Stimulated activated naive CD8-positive, alpha-beta T cell treated with anti-CD3 and anti-CD28 coated beads, Interleukin-15, Interleukin-2, amounts not matched to agents 100 ng/mL and 50 ng/mL, for 24 hours (primary cell): ENCODE measurements at regions not wholly inside any gene's neighbourhood (a gene's known extent, or its start where the extent isn't known, plus 50 kb on each side); places are given as distances from the start of the nearest gene placed in this dataset.

Experiments used
- H3K27ac Mint-ChIP-seq: one replicate; pipeline ENCODE4 v1.8.0; 2021; ENCODE audit warnings: mild to moderate bottlenecking, mixed read lengths
- H3K27me3 Mint-ChIP-seq: one replicate; pipeline ENCODE4 v1.8.0; 2021; ENCODE audit warnings: mixed read lengths
- H3K36me3 Mint-ChIP-seq: one replicate; pipeline ENCODE4 v1.8.0; 2021; ENCODE audit warnings: low read depth, mixed read lengths
- H3K4me1 Mint-ChIP-seq: one replicate; pipeline ENCODE4 v1.8.0; 2021; ENCODE audit warnings: low read depth, mixed read lengths
- H3K4me3 Mint-ChIP-seq: one replicate; pipeline ENCODE4 v1.8.0; 2021; ENCODE audit warnings: mild to moderate bottlenecking, mixed read lengths
- H3K9me3 Mint-ChIP-seq: one replicate; pipeline ENCODE4 v1.8.0; 2021; ENCODE audit warnings: mixed read lengths

DNA sequence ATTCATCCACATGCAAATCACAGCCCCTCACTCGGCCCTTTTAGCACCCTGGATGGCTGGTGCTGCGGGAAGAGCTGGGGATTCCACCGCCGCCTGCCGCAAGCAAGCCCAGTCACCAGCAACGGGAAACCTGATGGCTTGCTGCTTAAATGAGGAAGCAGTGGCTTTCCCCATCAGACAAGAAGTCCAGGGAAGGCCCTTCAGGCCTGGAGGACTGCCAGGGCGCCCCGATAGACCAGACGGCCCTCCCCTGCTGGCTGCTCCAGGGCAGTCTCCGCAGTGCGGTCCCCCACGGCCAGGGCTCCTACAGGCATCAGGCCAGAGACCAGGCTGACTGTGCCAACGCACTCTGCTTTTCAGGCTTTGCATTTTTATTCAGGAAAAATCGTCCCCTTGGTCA is 439.1 kb downstream of the EIPR1 start:
- no peaks in the 10 kb centered on the region for H3K9me3 Mint-ChIP-seq
- no peaks in the 10 kb centered on the region for H3K36me3 Mint-ChIP-seq
- no peaks in the 10 kb centered on the region for H3K27me3 Mint-ChIP-seq
- H3K4me3 Mint-ChIP-seq = no peak overlapping the region
- no peaks in the 10 kb centered on the region for H3K4me1 Mint-ChIP-seq
- no peak overlapping the region for H3K27ac Mint-ChIP-seq

DNA sequence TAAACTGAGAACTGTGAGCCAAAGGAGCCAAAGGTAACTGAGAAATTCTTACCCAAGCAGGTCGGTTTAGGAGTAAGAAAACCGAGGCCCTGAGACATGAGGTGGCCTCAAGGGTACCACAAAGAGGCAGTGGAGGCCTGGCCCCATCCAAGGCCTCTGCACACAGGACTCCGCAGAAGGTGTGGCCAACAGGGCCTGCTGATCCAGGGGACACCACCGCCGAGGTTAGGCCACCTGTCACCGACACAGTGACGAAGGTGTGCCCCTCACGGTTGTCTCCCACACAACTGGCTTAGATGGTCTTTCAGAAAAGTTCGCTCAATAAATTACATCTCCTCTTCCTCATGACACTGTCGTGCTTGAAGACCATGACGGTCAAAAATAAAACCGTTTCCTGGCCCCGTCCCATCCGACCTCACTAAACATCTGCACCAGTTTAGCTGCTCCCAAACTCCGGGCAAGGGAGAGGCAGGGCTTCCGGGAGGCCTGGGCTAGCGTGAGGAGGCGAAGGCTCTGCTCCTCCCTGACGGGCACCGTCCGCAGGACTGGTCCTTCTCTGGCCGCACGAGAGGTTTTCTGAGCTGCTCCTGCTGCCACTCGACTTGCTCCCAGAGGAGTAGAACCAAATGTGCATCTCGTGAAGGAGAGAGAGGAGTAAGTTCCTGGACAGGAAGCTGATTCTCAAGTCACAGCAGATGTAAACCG is 442.0 kb downstream of the EIPR1 start:
- Mint-ChIP-seq H3K27ac (no peak overlapping the region), H3K27me3 (no peaks in the 10 kb centered on the region), H3K9me3 (no peaks in the 10 kb centered on the region), H3K4me3 (no peak overlapping the region), H3K4me1 (no peaks in the 10 kb centered on the region), H3K36me3 (no peaks in the 10 kb centered on the region)

DNA sequence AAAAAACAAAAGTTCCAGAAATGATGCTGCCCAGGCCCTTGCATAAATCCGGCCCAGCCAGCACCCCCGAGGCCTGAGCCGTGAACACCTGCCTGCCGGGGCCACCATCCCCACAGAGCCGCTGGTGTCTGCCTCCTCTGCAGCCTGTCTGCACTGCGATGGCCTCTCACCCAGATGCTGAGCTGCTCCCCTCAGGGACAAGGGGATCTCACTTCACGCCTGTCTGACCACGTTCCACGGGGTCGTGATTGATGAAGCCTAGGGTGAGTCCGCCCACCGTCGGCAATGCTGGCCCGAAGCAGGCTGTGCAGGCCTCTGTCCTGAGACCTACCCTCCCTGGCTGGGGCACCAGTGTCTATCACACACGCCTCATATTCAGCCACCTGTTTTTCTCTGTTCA is 444.2 kb downstream of the EIPR1 start:
- H3K4me1 Mint-ChIP-seq = no peaks in the 10 kb centered on the region
- no peaks in the 10 kb centered on the region for H3K36me3 Mint-ChIP-seq
- no peak overlapping the region for H3K27ac Mint-ChIP-seq
- H3K4me3 Mint-ChIP-seq = no peak overlapping the region
- H3K27me3 Mint-ChIP-seq = no peaks in the 10 kb centered on the region
- peaks cover 7% of the 10 kb centered on the region for H3K9me3 Mint-ChIP-seq

DNA sequence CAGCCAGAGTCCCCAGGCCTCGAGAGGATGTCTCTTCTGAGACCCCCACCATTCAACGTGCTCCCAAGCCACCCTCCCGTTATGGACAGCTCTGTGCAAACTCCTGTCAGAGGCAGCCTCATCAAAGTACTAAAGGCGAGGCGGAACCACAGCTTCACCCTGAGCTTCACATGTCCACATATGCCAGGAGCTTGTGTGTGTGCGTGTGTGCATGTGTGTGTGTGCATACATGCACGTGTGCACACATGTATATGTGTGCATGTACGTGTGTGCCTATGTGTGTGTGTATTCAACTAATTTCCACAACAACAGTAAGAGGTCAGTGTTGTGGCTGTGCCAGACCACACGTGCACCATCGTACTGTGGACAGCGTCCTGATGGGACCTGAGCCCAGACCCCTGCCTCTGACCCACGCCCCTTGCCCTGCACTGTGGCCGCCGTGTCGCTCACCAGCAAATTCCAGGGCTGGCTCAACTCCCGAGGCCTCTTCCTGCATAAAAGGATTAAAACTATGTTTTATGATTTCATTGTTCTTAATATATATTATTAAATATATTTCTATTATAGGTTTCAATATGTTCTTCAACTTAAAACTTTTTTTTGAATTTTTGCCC is 444.8 kb downstream of the EIPR1 start:
- no peaks in the 10 kb centered on the region for H3K27me3 Mint-ChIP-seq
- H3K4me1 Mint-ChIP-seq = no peaks in the 10 kb centered on the region
- H3K36me3 Mint-ChIP-seq = no peaks in the 10 kb centered on the region
- H3K9me3 Mint-ChIP-seq = peaks cover 7% of the 10 kb centered on the region
- H3K4me3 Mint-ChIP-seq = no peak overlapping the region
- no peak overlapping the region for H3K27ac Mint-ChIP-seq

DNA sequence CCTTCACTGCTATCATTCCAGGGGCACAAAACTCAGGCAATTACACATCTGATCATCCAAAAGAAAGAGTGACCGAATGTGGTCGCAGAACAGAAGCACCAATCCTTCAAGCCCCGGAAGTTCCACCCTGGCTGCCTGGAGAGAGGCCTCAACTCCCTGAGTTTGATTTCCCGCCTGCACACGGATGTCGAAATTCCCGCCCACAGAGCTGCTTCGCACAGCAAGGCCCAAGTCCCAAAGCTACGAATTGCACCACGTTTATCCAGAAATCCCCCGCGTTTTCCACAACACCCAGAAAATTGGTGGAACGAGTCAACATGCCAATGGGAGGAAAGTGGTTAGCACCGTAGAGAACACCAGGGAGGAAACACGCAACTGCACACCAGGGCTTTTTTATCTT is 445.4 kb downstream of the EIPR1 start:
- Mint-ChIP-seq H3K27me3 (no peaks in the 10 kb centered on the region), H3K27ac (no peak overlapping the region), H3K4me1 (no peaks in the 10 kb centered on the region), H3K36me3 (no peaks in the 10 kb centered on the region), H3K4me3 (no peak overlapping the region), H3K9me3 (peaks cover 7% of the 10 kb centered on the region)

DNA sequence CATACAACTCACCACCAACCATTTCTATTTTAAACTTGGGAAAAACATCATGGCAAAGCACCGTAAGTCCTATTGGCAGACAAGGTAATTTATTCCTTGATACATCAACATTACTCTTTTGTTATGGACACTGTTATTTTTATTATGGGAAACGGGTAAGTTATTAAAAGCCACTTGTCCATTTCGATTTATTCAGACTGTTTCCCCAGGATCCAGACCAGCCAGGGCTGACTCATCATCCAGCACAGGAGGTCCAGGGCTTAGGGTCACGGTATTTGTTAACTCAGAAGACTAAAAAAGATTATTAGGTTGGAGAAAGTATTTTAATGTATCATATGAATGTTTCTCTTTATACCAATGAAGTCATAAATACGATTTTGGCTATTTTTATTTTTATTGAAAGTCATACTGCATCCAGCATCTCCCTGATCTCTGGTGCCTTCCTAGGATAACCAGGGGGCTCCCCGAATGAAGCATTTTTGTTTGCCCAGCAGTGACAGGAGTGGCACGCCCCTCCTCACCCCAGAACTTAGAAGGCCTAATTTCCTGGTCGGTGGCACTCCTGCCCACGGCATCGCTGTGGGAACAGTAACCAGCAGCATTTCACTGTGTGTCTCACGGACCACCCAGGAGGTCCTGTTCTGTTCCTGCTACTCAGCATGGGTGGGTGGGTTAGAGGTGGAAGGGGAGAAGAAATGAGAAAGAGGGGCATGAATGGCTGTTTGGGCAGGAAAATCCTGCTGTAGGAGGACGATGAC is 446.1 kb downstream of the EIPR1 start:
- Mint-ChIP-seq H3K4me1 (no peaks in the 10 kb centered on the region), H3K27ac (no peak overlapping the region), H3K27me3 (no peaks in the 10 kb centered on the region), H3K9me3 (peaks cover 7% of the 10 kb centered on the region), H3K4me3 (no peak overlapping the region), H3K36me3 (no peaks in the 10 kb centered on the region)

DNA sequence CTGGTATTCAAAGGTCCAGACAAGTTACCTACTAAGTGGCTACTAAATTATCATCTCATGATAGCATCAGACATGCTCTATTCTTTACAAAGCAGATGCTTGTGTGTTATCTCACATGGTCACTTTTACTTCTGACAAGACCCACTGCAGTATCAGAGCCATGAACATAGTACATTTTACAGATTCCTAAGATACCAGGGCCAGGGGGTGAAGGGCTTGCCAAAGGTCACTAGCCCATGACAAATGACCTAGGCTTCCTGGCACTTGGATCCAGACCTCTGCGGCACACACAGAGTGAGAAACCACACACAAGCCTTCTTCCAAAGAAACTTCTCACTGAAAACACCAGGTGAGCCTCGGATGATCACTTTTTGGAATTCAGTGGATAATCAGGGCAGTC is 446.8 kb downstream of the EIPR1 start:
- H3K9me3 Mint-ChIP-seq = peaks cover 7% of the 10 kb centered on the region
- H3K36me3 Mint-ChIP-seq = no peaks in the 10 kb centered on the region
- no peaks in the 10 kb centered on the region for H3K4me1 Mint-ChIP-seq
- H3K4me3 Mint-ChIP-seq = no peak overlapping the region
- H3K27ac Mint-ChIP-seq = no peak overlapping the region
- H3K27me3 Mint-ChIP-seq = peaks cover 4% of the 10 kb centered on the region

DNA sequence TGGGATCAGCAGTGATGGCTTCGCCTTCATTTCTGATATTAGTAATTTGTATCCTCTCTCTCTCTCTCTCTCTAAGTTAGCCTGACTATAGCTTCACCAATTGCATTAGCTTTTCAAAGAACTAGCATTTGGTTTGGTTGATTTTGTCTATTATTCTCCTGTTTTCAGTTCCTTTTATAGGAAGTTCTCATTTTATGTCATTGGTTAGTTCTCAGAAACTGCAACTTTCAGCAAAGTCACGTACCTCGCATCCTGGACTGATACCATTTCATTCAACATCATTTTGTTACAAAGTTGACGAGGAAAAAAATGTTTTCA is 450.8 kb downstream of the EIPR1 start:
- Mint-ChIP-seq H3K36me3 (no peaks in the 10 kb centered on the region), H3K9me3 (peaks cover 7% of the 10 kb centered on the region), H3K27me3 (peaks cover 7% of the 10 kb centered on the region), H3K4me3 (no peak overlapping the region), H3K27ac (no peak overlapping the region), H3K4me1 (no peaks in the 10 kb centered on the region)

DNA sequence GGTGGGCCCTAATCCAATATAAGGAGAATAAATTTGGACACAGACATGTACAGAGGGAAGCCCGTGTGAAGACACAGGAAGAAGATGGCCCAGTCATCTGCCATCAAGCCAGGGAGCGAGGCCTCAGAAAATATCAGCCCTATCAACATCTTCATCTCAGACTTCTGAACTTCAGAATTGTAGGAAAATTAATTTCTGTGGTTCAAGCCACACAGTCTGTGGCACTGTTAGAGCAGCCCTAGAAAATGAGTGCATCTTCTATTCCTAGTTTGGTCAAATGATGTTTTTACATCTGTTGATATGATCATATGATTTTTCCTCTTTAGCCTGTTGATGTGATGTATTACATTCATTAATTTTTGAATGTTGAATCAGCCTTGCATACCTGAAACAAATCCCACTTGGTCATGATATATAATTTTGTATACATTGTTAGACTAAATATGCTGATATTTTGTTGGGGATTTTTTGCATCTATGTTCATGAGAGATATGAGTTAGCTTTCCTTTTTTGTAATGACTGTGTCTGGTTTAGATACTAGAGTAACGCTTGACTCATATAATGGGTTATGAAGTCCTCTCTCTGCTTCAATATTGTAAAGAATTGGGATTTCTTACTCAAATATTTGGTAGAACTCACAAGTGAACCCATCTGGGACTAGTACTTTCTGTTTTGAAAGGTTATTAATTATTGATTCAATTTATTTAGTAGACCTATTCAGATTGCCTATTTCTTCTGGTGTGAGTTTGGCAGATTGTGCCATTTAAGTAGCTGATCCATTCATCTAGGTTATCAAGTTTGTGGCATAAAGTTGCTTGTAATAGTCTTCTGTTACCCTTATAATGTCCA is 451.4 kb downstream of the EIPR1 start:
- H3K36me3 Mint-ChIP-seq = no peaks in the 10 kb centered on the region
- H3K27me3 Mint-ChIP-seq = peaks cover 7% of the 10 kb centered on the region
- no peak overlapping the region for H3K4me3 Mint-ChIP-seq
- H3K27ac Mint-ChIP-seq = no peak overlapping the region
- no peaks in the 10 kb centered on the region for H3K4me1 Mint-ChIP-seq
- peaks cover 7% of the 10 kb centered on the region for H3K9me3 Mint-ChIP-seq

DNA sequence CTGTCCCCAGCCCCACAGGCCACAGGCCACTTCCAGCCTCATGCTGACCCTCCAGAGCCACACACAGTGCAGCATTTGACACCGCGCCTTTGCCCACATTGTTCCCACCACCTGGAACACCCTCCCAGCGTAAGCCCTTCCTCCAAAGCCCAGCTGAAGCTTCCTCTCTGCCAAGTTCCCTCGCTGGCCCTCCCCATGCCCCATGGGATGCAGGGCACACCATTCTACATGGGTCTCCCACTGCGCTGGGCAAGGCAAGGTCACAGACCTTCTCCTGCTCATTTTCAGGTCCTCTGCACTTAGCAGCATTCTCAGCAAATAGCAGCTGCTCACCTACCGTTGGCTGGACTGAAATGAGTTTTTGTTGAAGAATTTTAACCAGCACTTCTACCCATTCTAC is 455.5 kb downstream of the EIPR1 start:
- H3K27ac Mint-ChIP-seq = no peak overlapping the region
- H3K4me3 Mint-ChIP-seq = no peak overlapping the region
- H3K36me3 Mint-ChIP-seq = no peaks in the 10 kb centered on the region
- H3K27me3 Mint-ChIP-seq = peaks cover 17% of the 10 kb centered on the region
- H3K4me1 Mint-ChIP-seq = no peaks in the 10 kb centered on the region
- no peaks in the 10 kb centered on the region for H3K9me3 Mint-ChIP-seq

DNA sequence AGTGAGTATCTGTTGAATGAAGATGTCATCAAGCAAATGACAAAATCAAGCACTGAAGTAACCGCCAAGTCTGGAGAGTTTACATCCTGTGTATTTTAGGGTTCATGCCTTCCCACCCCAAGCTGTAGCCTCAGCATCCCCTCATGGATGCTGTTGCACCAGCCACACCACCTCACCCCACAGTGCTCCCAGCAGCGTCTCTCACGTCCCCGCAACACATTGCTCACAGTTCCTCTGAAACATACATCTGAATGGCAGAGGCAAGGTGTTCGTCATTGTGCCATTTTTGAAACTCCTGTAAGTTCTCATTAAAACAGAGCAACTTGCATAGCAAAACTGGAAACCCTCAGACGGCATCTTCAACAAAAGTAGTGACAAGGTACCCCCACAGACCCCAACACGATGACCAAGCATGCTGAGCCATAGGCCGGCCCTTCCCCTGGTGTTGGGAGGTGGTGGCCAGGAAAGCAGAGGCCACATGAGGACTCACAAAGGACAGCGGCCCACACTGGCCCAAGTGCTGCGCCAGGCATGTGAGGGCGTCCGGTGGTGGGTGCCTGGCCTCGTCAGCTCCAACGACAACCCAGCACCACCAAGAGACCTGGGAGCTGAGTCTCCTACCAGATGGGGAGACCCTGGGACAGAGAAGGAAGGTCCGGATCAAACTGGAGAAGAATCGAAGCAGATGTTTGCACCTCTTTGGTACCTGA is 456.5 kb downstream of the EIPR1 start:
- Mint-ChIP-seq H3K4me1 (no peaks in the 10 kb centered on the region), H3K9me3 (no peaks in the 10 kb centered on the region), H3K27me3 (peaks cover 17% of the 10 kb centered on the region), H3K27ac (no peak overlapping the region), H3K36me3 (no peaks in the 10 kb centered on the region), H3K4me3 (no peak overlapping the region)

DNA sequence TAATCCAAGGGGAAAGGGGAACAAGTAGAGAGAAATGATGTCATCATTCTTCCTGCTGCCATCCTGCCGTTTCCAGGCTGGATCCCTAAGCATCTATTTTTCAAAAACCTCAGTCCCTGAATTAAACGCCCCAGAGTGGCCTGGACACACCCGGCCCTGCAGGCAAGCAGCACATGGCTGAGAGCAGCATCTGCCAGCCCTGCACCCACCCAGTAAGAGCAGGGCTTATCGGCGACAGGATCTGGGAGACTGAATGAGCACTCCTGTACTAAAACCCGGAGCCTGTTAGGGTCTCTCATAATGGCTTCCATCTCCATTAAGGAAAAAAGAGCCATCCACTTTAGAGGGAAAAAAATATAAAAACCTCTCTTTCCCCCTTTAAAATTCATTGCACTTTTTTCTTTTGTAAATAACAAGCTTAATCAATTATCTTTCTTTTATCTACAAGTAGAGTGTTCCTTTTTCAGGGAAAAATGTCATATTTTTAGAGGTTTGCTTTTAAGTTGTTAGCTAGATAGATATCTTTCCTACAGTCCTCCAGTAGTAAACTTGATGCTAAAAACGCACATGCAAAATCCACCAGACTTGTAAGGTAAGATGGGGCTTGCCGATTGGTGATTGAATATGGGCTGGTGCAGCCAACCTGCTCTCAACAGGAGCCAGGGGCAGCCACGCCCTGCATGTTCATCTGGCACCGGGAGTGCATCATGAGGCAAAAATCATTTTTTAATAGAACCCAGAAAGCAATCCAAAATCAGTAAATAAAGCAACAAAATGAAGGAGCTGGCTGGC is 457.8 kb downstream of the EIPR1 start:
- Mint-ChIP-seq H3K4me3 (no peak overlapping the region), H3K27ac (no peak overlapping the region), H3K4me1 (no peaks in the 10 kb centered on the region), H3K27me3 (peaks cover 18% of the 10 kb centered on the region), H3K36me3 (no peaks in the 10 kb centered on the region), H3K9me3 (no peaks in the 10 kb centered on the region)

DNA sequence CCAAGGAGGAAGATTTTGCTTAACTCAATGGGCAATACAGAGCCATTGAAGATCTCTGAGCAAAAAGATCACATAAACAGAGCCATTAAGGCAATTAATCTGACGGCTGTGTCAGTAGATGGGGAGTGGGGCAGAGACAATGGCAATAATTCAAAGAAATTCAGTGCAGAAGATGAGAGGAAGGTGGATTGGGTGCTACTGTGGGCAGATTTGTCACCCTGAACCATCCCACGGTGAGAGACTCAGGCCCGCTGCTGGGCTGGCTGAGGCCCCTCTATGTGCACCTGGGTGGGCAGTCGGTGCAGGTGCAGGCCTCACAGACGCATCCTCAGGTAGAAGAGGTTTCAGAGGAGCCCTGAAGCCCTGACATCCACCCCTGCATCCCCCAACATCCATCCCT is 458.6 kb downstream of the EIPR1 start:
- peaks cover 18% of the 10 kb centered on the region for H3K27me3 Mint-ChIP-seq
- no peak overlapping the region for H3K4me3 Mint-ChIP-seq
- no peaks in the 10 kb centered on the region for H3K9me3 Mint-ChIP-seq

DNA sequence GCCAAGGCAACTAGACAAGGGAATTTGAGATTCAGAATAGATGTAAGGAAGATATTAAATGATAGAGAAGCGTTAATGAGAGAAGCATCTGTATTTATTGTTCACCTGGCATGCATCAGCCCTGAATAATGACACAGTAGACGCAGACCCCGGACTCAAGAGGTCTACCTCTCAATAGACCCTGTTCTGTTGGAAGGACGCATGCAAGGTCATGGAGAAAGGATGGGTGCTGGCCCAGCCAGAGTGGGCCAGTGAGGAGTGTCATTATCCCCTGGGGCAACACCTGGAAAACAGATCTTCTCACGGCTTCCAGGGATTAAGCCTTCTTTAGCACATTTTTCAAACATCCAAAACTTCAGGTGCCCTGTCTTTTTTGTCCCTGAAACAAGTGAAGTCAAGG is 461.0 kb downstream of the EIPR1 start:
- Mint-ChIP-seq H3K27me3 (peaks cover 18% of the 10 kb centered on the region), H3K27ac (no peak overlapping the region), H3K4me3 (no peak overlapping the region), H3K4me1 (no peaks in the 10 kb centered on the region), H3K36me3 (no peaks in the 10 kb centered on the region), H3K9me3 (no peaks in the 10 kb centered on the region)

More for the DNA sequence above, 458.6 kb downstream of the EIPR1 start:
- Mint-ChIP-seq H3K36me3 (no peaks in the 10 kb centered on the region), H3K4me1 (no peaks in the 10 kb centered on the region), H3K27ac (no peak overlapping the region)
